T-helper 2 cell treated with Interferon-gamma antibody and Interleukin-4, amounts not matched to agents 5 μg/mL and 100 μg/mL, for 36 hours (primary cell): ENCODE measurements at regions not wholly inside any gene's neighbourhood (a gene's known extent, or its start where the extent isn't known, plus 50 kb on each side); places are given as distances from the start of the nearest gene placed in this dataset.

ENCODE experiments used
- DNase-seq: peaks from one replicate; pipeline ENCODE4 v3.0.0; 2021; ENCODE audit warnings: low spot score
- H3K27ac Mint-ChIP-seq: one replicate; pipeline ENCODE4 v1.8.0; 2021; ENCODE audit warnings: mild to moderate bottlenecking, mixed read lengths
- H3K27me3 Mint-ChIP-seq: one replicate; pipeline ENCODE4 v1.8.0; 2021; ENCODE audit warnings: low read depth, mixed read lengths
- H3K36me3 Mint-ChIP-seq: one replicate; pipeline ENCODE4 v1.8.0; 2021; ENCODE audit warnings: low read depth, mixed read lengths
- H3K4me1 Mint-ChIP-seq: one replicate; pipeline ENCODE4 v1.8.0; 2021; ENCODE audit warnings: low read depth, mixed read lengths
- H3K4me3 Mint-ChIP-seq: one replicate; pipeline ENCODE4 v1.8.0; 2022; ENCODE audit warnings: mild to moderate bottlenecking, moderate library complexity, mixed read lengths
- H3K9me3 Mint-ChIP-seq: one replicate; pipeline ENCODE4 v1.8.0; 2021; ENCODE audit warnings: mixed read lengths

- H3K36me3 Mint-ChIP-seq = no peaks in the 10 kb centered on the region
- H3K27me3 Mint-ChIP-seq = no peaks in the 10 kb centered on the region
- H3K4me1 Mint-ChIP-seq = no peaks in the 10 kb centered on the region
- no peaks in the 10 kb centered on the region for H3K9me3 Mint-ChIP-seq
- H3K4me3 Mint-ChIP-seq = no peak overlapping the region
- no peak overlapping the region for H3K27ac Mint-ChIP-seq
- no peak for DNase-seq
These were observed 338.0 kb downstream of the TMX3 start for GRCh38 chr18:68376926-68377325.

DNA sequence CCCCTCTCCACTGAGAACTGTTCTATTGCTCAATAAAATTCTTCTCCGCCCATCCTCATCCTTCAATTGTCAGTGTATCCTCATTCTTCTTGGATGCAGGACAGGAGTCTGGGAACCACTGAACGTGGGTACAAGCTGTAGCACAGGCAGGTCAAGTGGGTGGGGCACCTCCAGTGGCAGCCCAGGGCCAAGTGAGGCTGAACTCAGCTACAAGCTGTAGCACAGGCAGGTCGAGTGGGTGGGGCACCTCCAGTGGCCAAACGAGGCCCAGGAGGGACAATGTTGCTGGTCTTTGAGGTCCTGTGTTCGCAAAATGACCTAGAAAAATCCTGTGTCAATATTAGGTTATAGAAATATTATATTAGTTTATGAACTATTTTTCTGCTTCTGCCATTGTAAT lies 352.0 kb downstream of the TMX3 start:
- Mint-ChIP-seq H3K27ac (no peak overlapping the region), H3K4me1 (no peaks in the 10 kb centered on the region), H3K27me3 (no peaks in the 10 kb centered on the region), H3K9me3 (peaks cover 5% of the 10 kb centered on the region), H3K36me3 (no peaks in the 10 kb centered on the region), H3K4me3 (no peak overlapping the region)
- DNase-seq = no peak

GRCh38 chr18:68355637-68356036 lies 359.3 kb downstream of the TMX3 start:
- Mint-ChIP-seq H3K4me3 (no peak overlapping the region), H3K27ac (no peak overlapping the region), H3K27me3 (no peaks in the 10 kb centered on the region), H3K9me3 (peaks cover 18% of the 10 kb centered on the region), H3K4me1 (no peaks in the 10 kb centered on the region), H3K36me3 (no peaks in the 10 kb centered on the region)
- DNase-seq = no peak

DNA sequence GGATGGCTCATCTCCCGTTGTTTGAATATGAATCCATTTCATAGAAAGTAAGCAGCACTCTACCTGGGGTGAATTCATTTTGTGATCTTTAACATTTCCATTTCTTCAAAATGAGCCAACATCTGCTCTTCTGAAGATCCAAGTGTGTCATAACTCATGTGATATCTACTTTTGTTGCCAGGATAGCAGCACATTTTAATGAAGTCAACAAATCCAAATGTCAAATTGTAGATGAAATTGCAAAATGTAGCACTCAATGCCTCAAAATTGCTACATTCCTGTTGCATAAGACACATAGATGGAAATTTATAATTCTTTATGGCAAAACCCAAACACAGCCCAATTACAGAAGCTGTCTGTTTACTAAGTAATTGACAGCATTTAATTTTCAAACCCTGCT lies 360.7 kb downstream of the TMX3 start:
- Mint-ChIP-seq H3K4me3 (no peak overlapping the region), H3K27me3 (no peaks in the 10 kb centered on the region)

GRCh38 chr18:68342039-68342659 lies 372.8 kb downstream of the TMX3 start:
- no peaks in the 10 kb centered on the region for H3K36me3 Mint-ChIP-seq
- no peaks in the 10 kb centered on the region for H3K27me3 Mint-ChIP-seq
- no peaks in the 10 kb centered on the region for H3K4me1 Mint-ChIP-seq
- no peaks in the 10 kb centered on the region for H3K9me3 Mint-ChIP-seq
- no peak overlapping the region for H3K4me3 Mint-ChIP-seq
- no peak overlapping the region for H3K27ac Mint-ChIP-seq
- no peak for DNase-seq

More for the DNA sequence above, 360.7 kb downstream of the TMX3 start:
- H3K4me1 Mint-ChIP-seq = no peaks in the 10 kb centered on the region
- peaks cover 19% of the 10 kb centered on the region for H3K9me3 Mint-ChIP-seq
- no peaks in the 10 kb centered on the region for H3K36me3 Mint-ChIP-seq
- no peak for DNase-seq
- H3K27ac Mint-ChIP-seq = no peak overlapping the region

- no peaks in the 10 kb centered on the region for H3K27me3 Mint-ChIP-seq
- no peak overlapping the region for H3K27ac Mint-ChIP-seq
- H3K4me3 Mint-ChIP-seq = no peak overlapping the region
- H3K36me3 Mint-ChIP-seq = no peaks in the 10 kb centered on the region
- DNase-seq = no peak
- H3K4me1 Mint-ChIP-seq = no peaks in the 10 kb centered on the region
- no peaks in the 10 kb centered on the region for H3K9me3 Mint-ChIP-seq
These were observed 374.3 kb downstream of the TMX3 start for GRCh38 chr18:68340606-68341005.

GRCh38 chr18:68330658-68331057 lies 384.2 kb downstream of the TMX3 start:
- Mint-ChIP-seq H3K4me1 (no peaks in the 10 kb centered on the region), H3K27me3 (no peaks in the 10 kb centered on the region), H3K36me3 (no peaks in the 10 kb centered on the region), H3K9me3 (no peaks in the 10 kb centered on the region), H3K27ac (no peak overlapping the region), H3K4me3 (no peak overlapping the region)
- no peak for DNase-seq

GRCh38 chr18:68323921-68324320 lies 391.0 kb downstream of the TMX3 start:
- Mint-ChIP-seq H3K36me3 (no peaks in the 10 kb centered on the region), H3K4me3 (no peak overlapping the region), H3K27ac (no peak overlapping the region), H3K27me3 (no peaks in the 10 kb centered on the region), H3K4me1 (no peaks in the 10 kb centered on the region), H3K9me3 (no peaks in the 10 kb centered on the region)
- DNase-seq = no peak

- Mint-ChIP-seq H3K27me3 (no peaks in the 10 kb centered on the region), H3K27ac (no peak overlapping the region), H3K4me1 (no peaks in the 10 kb centered on the region), H3K4me3 (no peak overlapping the region), H3K9me3 (peaks cover 2% of the 10 kb centered on the region), H3K36me3 (no peaks in the 10 kb centered on the region)
- DNase-seq = no peak
These were observed 398.3 kb downstream of the TMX3 start for GRCh38 chr18:68316636-68317035.

DNA sequence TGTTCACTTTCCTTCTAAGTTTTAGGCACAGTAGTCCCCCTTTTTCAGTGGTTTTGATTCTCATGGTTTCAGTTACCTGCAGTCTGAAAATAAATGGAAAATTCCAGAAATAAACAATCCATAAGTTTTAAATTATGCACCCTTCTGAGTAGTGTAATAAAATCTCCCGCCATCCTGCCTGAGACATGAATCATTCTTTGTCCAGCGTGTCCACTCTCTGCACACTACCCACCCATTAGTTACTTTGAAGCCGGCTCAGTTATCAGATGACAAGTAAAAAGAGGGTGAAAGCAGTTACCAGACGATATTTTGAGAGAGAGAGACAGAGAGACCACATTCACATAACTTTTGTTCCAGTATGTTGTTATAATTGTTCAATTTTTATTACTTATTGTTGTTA lies 400.5 kb downstream of the TMX3 start:
- Mint-ChIP-seq H3K4me3 (no peak overlapping the region), H3K4me1 (no peaks in the 10 kb centered on the region), H3K36me3 (no peaks in the 10 kb centered on the region), H3K27ac (no peak overlapping the region), H3K27me3 (no peaks in the 10 kb centered on the region), H3K9me3 (peaks cover 6% of the 10 kb centered on the region)
- no peak for DNase-seq

GRCh38 chr18:68301441-68301840 lies 413.5 kb downstream of the TMX3 start:
- DNase-seq = no peak
- Mint-ChIP-seq H3K4me3 (no peak overlapping the region), H3K27ac (no peak overlapping the region), H3K4me1 (no peaks in the 10 kb centered on the region), H3K27me3 (no peaks in the 10 kb centered on the region), H3K9me3 (no peaks in the 10 kb centered on the region), H3K36me3 (no peaks in the 10 kb centered on the region)

GRCh38 chr18:68299906-68300305 lies 415.0 kb downstream of the TMX3 start:
- H3K9me3 Mint-ChIP-seq = no peaks in the 10 kb centered on the region
- H3K4me3 Mint-ChIP-seq = no peak overlapping the region
- H3K27me3 Mint-ChIP-seq = no peaks in the 10 kb centered on the region
- H3K4me1 Mint-ChIP-seq = no peaks in the 10 kb centered on the region
- no peak overlapping the region for H3K27ac Mint-ChIP-seq
- DNase-seq = no peak
- no peaks in the 10 kb centered on the region for H3K36me3 Mint-ChIP-seq

DNA sequence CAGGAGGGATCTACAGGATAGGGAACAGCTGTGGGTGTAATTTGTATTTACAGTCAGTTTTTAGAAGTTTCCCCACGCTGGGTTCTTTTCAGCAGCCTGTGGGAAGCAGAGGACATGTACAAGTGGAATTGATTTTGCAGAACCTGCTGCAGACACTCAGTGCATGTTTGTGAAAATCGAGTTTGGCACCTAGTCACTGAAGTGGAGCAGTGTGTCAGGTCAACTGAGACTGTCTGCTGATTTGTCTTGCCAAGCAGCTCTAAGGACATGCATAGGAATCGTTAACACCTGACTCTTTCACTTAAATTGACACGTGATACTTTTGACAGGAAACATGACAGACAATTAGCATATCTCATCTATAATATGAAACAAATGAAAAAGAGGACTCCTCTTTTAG lies 416.6 kb downstream of the TMX3 start:
- no peaks in the 10 kb centered on the region for H3K36me3 Mint-ChIP-seq

GRCh38 chr18:68288408-68288807 lies 426.5 kb downstream of the TMX3 start:
- Mint-ChIP-seq H3K9me3 (no peaks in the 10 kb centered on the region), H3K27me3 (no peaks in the 10 kb centered on the region), H3K4me1 (no peaks in the 10 kb centered on the region), H3K36me3 (no peaks in the 10 kb centered on the region), H3K4me3 (no peak overlapping the region), H3K27ac (no peak overlapping the region)
- DNase-seq = no peak

More for the DNA sequence above, 416.6 kb downstream of the TMX3 start:
- no peak for DNase-seq
- no peaks in the 10 kb centered on the region for H3K27me3 Mint-ChIP-seq
- no peaks in the 10 kb centered on the region for H3K9me3 Mint-ChIP-seq
- H3K4me1 Mint-ChIP-seq = no peaks in the 10 kb centered on the region
- no peak overlapping the region for H3K4me3 Mint-ChIP-seq
- H3K27ac Mint-ChIP-seq = no peak overlapping the region

- H3K27me3 Mint-ChIP-seq = no peaks in the 10 kb centered on the region
- H3K4me3 Mint-ChIP-seq = no peak overlapping the region
- H3K9me3 Mint-ChIP-seq = no peaks in the 10 kb centered on the region
- H3K4me1 Mint-ChIP-seq = no peaks in the 10 kb centered on the region
- H3K27ac Mint-ChIP-seq = no peak overlapping the region
- no peaks in the 10 kb centered on the region for H3K36me3 Mint-ChIP-seq
- DNase-seq = no peak
These were observed 430.6 kb downstream of the TMX3 start for GRCh38 chr18:68284236-68284780.
